PFSK-1 (cell line): ENCODE measurements at regions not wholly inside any gene's neighbourhood (a gene's known extent, or its start where the extent isn't known, plus 50 kb on each side); places are given as distances from the start of the nearest gene placed in this dataset.

Experiments used
- FOXP2 ChIP-seq: optimal IDR thresholded peaks from 2 replicates; pipeline ENCODE3; 2011; ENCODE audit warnings: borderline replicate concordance, control low read depth, inconsistent platforms; ENCODE audit not compliant: insufficient read depth; ENCODE audit errors: extremely low read length, extremely low read depth
- POLR2AphosphoS5 ChIP-seq: IDR thresholded peaks from 2 replicates; pipeline ENCODE4 v1.6.1; 2012; ENCODE audit warnings: low read depth, mild to moderate bottlenecking, control low read depth, low read length, moderate library complexity
- REST ChIP-seq, 2 experiments: IDR thresholded peaks; 2 replicates each; pipeline versions ENCODE4 v1.6.1 to v1.8.0; 2011 to 2012; ENCODE audit warnings: low read depth in 2 of 2, low read length in 2 of 2, control low read depth in 1 of 2, inconsistent platforms in 1 of 2, mild to moderate bottlenecking in 1 of 2, moderate library complexity in 1 of 2; ENCODE audit not compliant: insufficient read depth in 1 of 2
- SIN3A ChIP-seq: IDR thresholded peaks from 2 replicates; pipeline ENCODE4 v1.6.1; 2012; ENCODE audit warnings: mild to moderate bottlenecking, low read length, moderate library complexity, borderline replicate concordance; ENCODE audit not compliant: insufficient read depth
- TAF1 ChIP-seq: IDR thresholded peaks from 2 replicates; pipeline ENCODE4 v1.6.1; 2012; ENCODE audit warnings: low read length, control low read depth, borderline replicate concordance; ENCODE audit not compliant: insufficient read depth

GRCh38 chr4:28548136-28548535 is 1687.5 kb downstream of the STIM2 start:
- TF ChIP-seq REST (IDR thresholded peaks at IDR 0.05; ENCODE audit: insufficient read depth in 1 of 2, low read depth in 2 of 2, low read length in 2 of 2), result no peak
- no peak for TF ChIP-seq FOXP2
- TF ChIP-seq POLR2AphosphoS5, result no peak
- TF ChIP-seq TAF1, result no peak
- no peak for TF ChIP-seq SIN3A

- TF ChIP-seq SIN3A, result no peak
- no peak for TF ChIP-seq TAF1
Observed at GRCh38 chr4:28548594-28548993, 1688.0 kb downstream of the STIM2 start.

GRCh38 chr4:28555866-28556265 is 1695.2 kb downstream of the STIM2 start:
- TF ChIP-seq POLR2AphosphoS5, result no peak
- no peak for TF ChIP-seq TAF1
- TF ChIP-seq FOXP2, result no peak
- no peak for TF ChIP-seq SIN3A
- no peak for TF ChIP-seq REST (IDR thresholded peaks at IDR 0.05; ENCODE audit: insufficient read depth in 1 of 2, low read depth in 2 of 2, low read length in 2 of 2)

GRCh38 chr4:28557755-28558154 is 1697.1 kb downstream of the STIM2 start:
- no peak for TF ChIP-seq FOXP2
- TF ChIP-seq SIN3A, result no peak
- TF ChIP-seq REST (IDR thresholded peaks at IDR 0.05; ENCODE audit: insufficient read depth in 1 of 2, low read depth in 2 of 2, low read length in 2 of 2), result no peak
- no peak for TF ChIP-seq TAF1
- TF ChIP-seq POLR2AphosphoS5, result no peak

- TF ChIP-seq REST (IDR thresholded peaks at IDR 0.05; ENCODE audit: insufficient read depth in 1 of 2, low read depth in 2 of 2, low read length in 2 of 2) (no peak), FOXP2 (no peak), SIN3A (no peak), TAF1 (no peak), POLR2AphosphoS5 (no peak)
Observed at GRCh38 chr4:28558895-28559294, 1698.3 kb downstream of the STIM2 start.
